ENCODE measurements at regions not wholly inside any gene's neighbourhood (a gene's known extent, or its start where the extent isn't known, plus 50 kb on each side); places are given as distances from the start of the nearest gene placed in this dataset.

DNA sequence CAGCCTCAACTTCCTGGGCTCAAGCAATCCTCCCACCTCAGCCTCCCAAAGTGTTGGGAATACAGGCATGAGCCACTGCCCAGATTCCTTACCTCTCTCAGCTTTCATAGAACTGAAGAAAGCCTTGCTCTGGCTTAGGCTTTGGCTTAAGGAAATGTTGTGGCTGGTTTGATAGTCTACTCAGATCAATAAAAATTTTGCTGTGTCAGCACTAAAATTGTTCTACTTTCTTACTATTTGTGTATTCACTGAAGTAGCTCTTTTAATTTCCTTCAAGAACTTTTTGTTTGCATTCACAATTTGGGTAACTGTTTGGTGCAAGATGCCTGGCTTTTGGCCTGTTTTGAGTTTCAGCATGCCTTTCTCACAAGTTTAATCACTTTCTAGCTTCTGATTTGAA is 634.0 kb upstream of the FSHR start:
- Histone ChIP-seq H3K27me3 (ENCODE audit: control insufficient read depth, insufficient read depth, low read length) (no peaks in the 10 kb centered on the region), H3K36me3 (ENCODE audit: control insufficient read depth, insufficient read depth, low read length) (no peaks in the 10 kb centered on the region), H3K9me3 (ENCODE audit: control insufficient read depth, insufficient read depth, low read depth, low read length) (no peaks in the 10 kb centered on the region), H3K27ac (ENCODE audit: low read length) (no peak overlapping the region), H3K4me1 (ENCODE audit: control insufficient read depth, insufficient read depth, low read length) (no peaks in the 10 kb centered on the region), H3K4me3 (ENCODE audit: low read depth in 2 of 2, low read length in 2 of 2) (no peak overlapping the region)
- POLR2A ChIA-PET = no interaction called here
- in situ Hi-C loops (cut with HindIII; ENCODE audit: low pct_unique_long_range_greater_than_20kb, low sequenced_read_pairs) = no loop called here
- BruUV-seq (replicated peaks) = no TSS peak
- ATAC-seq (no peak), DNase-seq (ENCODE audit: low read depth, low spot score) (no peak)
- TF ChIP-seq TCF7L2 (IDR thresholded peaks at IDR 0.05; ENCODE audit: low read depth, low read length) = no peak
- intact Hi-C loops (cut with micrococcal nuclease; ENCODE audit: unreplicated experiment) = no loop called here
- CTCF ChIA-PET = no interaction called here

DNA sequence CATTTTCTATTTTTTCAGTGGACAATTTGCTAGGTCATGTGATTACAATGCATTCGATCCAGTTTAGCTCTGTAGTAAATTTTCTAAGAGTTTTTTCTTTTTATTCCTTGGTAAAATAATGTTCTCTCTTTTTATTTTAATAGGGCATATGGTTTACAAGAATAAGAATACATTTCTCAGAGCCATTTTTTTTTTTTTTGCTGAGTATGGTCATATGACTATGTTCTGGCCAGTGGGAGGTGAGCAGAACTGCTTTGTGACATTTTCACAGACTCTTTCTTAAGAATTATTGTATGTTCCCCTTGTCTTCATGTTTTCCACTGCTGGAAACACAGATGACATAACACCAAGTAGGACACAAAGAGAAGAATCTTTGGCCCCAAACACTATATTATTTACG is 626.6 kb upstream of the FSHR start:
- H3K27me3 ChIP-seq (ENCODE audit: control insufficient read depth, insufficient read depth, low read length) = no peaks in the 10 kb centered on the region
- POLR2A ChIA-PET = no interaction called here
- CTCF ChIA-PET = no interaction called here
- no peak for ATAC-seq
- no TSS peak for BruUV-seq (replicated peaks)
- in situ Hi-C loops (cut with HindIII; ENCODE audit: low pct_unique_long_range_greater_than_20kb, low sequenced_read_pairs) (no loop called here), intact Hi-C loops (cut with micrococcal nuclease; ENCODE audit: unreplicated experiment) (no loop called here)
- H3K4me1 ChIP-seq (ENCODE audit: control insufficient read depth, insufficient read depth, low read length) = no peaks in the 10 kb centered on the region
- TF ChIP-seq POLR2AphosphoS5 (IDR thresholded peaks at IDR 0.05; ENCODE audit: low read depth, low read length) = no peak
- TF ChIP-seq, protein P1, sequence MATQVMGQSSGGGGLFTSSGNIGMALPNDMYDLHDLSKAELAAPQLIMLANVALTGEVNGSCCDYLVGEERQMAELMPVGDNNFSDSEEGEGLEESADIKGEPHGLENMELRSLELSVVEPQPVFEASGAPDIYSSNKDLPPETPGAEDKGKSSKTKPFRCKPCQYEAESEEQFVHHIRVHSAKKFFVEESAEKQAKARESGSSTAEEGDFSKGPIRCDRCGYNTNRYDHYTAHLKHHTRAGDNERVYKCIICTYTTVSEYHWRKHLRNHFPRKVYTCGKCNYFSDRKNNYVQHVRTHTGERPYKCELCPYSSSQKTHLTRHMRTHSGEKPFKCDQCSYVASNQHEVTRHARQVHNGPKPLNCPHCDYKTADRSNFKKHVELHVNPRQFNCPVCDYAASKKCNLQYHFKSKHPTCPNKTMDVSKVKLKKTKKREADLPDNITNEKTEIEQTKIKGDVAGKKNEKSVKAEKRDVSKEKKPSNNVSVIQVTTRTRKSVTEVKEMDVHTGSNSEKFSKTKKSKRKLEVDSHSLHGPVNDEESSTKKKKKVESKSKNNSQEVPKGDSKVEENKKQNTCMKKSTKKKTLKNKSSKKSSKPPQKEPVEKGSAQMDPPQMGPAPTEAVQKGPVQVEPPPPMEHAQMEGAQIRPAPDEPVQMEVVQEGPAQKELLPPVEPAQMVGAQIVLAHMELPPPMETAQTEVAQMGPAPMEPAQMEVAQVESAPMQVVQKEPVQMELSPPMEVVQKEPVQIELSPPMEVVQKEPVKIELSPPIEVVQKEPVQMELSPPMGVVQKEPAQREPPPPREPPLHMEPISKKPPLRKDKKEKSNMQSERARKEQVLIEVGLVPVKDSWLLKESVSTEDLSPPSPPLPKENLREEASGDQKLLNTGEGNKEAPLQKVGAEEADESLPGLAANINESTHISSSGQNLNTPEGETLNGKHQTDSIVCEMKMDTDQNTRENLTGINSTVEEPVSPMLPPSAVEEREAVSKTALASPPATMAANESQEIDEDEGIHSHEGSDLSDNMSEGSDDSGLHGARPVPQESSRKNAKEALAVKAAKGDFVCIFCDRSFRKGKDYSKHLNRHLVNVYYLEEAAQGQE (IDR thresholded peaks at IDR 0.05; ENCODE audit: insufficient read depth in 1 of 2, low read depth in 2 of 2, low read length in 1 of 2) = no peak
- TF ChIP-seq, protein P2, sequence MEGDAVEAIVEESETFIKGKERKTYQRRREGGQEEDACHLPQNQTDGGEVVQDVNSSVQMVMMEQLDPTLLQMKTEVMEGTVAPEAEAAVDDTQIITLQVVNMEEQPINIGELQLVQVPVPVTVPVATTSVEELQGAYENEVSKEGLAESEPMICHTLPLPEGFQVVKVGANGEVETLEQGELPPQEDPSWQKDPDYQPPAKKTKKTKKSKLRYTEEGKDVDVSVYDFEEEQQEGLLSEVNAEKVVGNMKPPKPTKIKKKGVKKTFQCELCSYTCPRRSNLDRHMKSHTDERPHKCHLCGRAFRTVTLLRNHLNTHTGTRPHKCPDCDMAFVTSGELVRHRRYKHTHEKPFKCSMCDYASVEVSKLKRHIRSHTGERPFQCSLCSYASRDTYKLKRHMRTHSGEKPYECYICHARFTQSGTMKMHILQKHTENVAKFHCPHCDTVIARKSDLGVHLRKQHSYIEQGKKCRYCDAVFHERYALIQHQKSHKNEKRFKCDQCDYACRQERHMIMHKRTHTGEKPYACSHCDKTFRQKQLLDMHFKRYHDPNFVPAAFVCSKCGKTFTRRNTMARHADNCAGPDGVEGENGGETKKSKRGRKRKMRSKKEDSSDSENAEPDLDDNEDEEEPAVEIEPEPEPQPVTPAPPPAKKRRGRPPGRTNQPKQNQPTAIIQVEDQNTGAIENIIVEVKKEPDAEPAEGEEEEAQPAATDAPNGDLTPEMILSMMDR (IDR thresholded peaks at IDR 0.05) = no peak
- H3K36me3 ChIP-seq (ENCODE audit: control insufficient read depth, insufficient read depth, low read length) = no peaks in the 10 kb centered on the region
- H3K9me3 ChIP-seq (ENCODE audit: control insufficient read depth, insufficient read depth, low read depth, low read length) = no peaks in the 10 kb centered on the region
- no peak overlapping the region for H3K4me3 ChIP-seq (ENCODE audit: low read depth in 2 of 2, low read length in 2 of 2)
- no peak overlapping the region for H3K27ac ChIP-seq (ENCODE audit: low read length)
- no peak for DNase-seq (ENCODE audit: low read depth, low spot score)

DNA sequence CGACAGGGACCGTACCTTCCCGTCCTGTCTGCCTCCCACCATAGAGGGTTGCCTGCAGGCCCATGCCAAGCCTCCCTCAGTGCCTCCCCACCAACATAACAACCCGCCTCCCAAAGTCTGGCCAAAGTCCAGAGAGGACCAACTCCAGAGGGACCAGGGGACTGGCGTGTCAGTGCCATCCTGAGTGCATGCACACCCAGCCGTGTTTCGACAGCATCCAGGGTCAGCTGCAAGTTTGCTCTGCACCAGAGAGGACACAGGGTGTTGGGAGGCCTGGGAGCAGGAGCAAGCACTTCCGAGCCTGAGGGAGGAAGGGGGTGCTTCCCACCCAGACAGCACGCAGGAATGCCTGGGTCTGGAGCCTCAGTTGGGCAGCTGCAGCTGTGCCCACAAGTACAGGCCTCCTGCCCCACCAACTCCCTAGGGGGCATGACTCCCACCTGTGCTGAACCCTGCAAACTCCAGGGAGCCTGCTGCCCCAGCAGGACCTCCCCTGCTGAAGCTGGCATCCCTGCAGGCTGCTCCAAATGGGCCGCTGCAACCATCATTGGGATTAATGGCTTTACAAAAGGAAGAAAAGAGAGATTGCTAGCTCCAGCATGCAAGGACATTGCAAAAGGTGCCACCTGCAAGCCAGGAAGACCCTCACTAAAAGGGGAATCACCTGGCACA is 618.1 kb upstream of the FSHR start:
- intact Hi-C loops (cut with micrococcal nuclease; ENCODE audit: unreplicated experiment) = no loop called here

More for the DNA sequence above, 618.1 kb upstream of the FSHR start:
- Histone ChIP-seq H3K27me3 (ENCODE audit: control insufficient read depth, insufficient read depth, low read length) (no peaks in the 10 kb centered on the region), H3K4me1 (ENCODE audit: control insufficient read depth, insufficient read depth, low read length) (no peaks in the 10 kb centered on the region), H3K4me3 (ENCODE audit: low read depth in 2 of 2, low read length in 2 of 2) (no peak overlapping the region), H3K9me3 (ENCODE audit: control insufficient read depth, insufficient read depth, low read depth, low read length) (no peaks in the 10 kb centered on the region), H3K27ac (ENCODE audit: low read length) (no peak overlapping the region), H3K36me3 (ENCODE audit: control insufficient read depth, insufficient read depth, low read length) (no peaks in the 10 kb centered on the region)
- CTCF ChIA-PET = no interaction called here
- no TSS peak for BruUV-seq (replicated peaks)
- TF ChIP-seq, protein P2 (IDR thresholded peaks at IDR 0.05) = no peak
- TF ChIP-seq POLR2AphosphoS5 (IDR thresholded peaks at IDR 0.05; ENCODE audit: low read depth, low read length) = no peak
- TF ChIP-seq, protein P1 (IDR thresholded peaks at IDR 0.05; ENCODE audit: insufficient read depth in 1 of 2, low read depth in 2 of 2, low read length in 1 of 2) = no peak
- TF ChIP-seq SIN3A (IDR thresholded peaks at IDR 0.05; ENCODE audit: borderline replicate concordance, insufficient read depth, low read depth, low read length) = no peak
- no peak for TF ChIP-seq TCF7L2 (IDR thresholded peaks at IDR 0.05; ENCODE audit: low read depth, low read length)
- in situ Hi-C loops (cut with HindIII; ENCODE audit: low pct_unique_long_range_greater_than_20kb, low sequenced_read_pairs) = no loop called here
- no peak for ATAC-seq
- no peak for DNase-seq (ENCODE audit: low read depth, low spot score)
- POLR2A ChIA-PET = no interaction called here

Data from Panc1 (cell line).